Stimulated activated CD4-positive, alpha-beta T cell treated with anti-CD3 and anti-CD28 coated beads, Interleukin-1b, Interleukin-23, amount 100 ng/mL, for 24 hours (primary cell): ENCODE measurements at regions not wholly inside any gene's neighbourhood (a gene's known extent, or its start where the extent isn't known, plus 50 kb on each side); places are given as distances from the start of the nearest gene placed in this dataset.

Source experiments
- DNase-seq, 4 experiments: peaks; one replicate each; pipeline ENCODE4 v3.0.0-alpha.2; 2020; ENCODE audit warnings: low read depth in 4 of 4, low spot score in 1 of 4

DNA sequence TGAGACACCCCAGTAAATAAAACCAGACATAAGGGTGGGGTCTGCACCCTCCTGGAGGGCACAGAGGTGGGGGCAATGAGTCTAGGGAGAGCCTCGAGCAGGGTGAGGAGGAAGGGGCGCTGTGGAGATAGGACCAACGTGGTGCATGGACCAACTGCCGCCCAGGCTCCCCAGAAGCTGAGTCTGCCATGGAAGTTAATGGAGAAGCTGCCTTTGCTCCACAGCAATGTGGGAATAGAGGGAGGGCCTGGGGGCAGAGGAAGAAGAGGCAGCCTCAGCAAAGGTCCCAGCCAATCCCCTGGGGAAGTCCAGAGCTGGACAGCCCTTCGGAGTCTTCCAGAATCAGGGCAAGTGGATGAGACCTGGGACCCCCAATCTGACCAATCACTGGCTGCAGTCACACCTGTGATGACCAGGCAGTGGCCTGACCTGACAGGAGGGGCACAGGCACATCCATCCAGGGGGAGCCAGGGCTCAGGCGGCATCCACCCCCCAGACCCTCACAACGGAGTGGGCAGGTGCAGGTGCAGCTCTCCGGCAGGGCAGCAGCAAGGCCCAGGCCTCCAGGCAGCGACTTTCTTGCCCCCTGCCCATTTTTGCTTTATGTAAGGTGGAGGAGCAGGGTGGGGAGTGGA is 242.2 kb upstream of the PPP2R2D start:
- DNase-seq: no peak

DNA sequence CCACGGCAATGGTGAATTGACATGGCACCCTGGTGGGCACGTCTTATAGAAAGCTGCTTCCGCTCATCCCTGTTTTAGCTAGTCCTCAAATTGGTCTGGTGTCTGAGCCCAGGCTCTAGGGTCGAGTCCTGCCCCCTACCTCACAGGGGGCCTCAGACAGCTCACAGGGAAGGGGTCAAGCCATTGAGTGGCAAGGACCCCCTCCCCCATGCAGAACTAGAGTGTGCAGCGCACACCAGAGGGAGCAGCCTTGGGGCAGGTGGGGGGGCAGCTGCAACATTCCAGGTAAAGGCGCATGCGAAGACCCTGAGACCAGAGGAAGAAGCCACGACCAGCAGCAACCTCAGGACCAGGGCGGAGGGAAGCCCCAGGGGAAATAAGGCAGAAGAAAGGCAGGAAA is 240.4 kb upstream of the PPP2R2D start:
- no peak for DNase-seq

DNA sequence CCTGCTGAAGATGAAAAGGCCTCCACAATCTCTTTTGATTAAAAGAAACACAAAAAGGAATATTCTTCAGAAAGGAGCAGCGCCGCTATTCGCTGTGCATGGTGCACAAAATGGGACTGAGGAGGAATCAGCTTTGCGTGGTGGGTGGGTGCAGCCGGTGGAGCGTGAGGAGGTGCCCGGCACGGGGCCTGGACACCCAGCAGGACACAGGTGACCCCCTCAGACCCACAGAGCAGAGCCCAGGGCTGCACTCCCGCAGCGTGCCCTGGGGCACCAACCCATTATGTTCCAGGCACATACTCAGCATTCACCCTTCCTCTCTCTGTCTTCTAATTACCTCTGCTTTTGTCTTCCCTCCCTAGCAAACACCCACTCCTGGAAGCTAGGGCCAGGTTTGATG is 238.0 kb upstream of the PPP2R2D start:
- no peak for DNase-seq

DNA sequence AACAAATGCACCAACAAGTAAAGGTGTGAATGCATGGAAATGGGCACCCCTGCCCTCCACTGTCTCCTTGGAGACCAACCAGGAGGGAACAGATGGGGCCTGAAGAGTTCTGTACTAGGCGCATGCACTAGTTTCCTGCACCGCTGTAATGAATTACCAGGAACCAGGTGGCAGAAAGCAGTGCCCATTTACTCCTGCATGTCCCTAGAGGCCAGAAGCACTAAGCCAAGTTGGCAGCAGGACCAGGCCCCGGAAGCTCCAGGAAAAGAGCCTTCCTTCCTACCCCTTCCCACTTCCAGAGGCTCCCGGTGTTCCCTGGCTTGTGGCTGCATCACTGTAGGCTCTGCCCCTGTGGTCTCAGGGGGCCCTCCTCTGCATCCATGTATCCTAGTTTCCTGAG is 237.5 kb upstream of the PPP2R2D start:
- DNase-seq: no peak

DNA sequence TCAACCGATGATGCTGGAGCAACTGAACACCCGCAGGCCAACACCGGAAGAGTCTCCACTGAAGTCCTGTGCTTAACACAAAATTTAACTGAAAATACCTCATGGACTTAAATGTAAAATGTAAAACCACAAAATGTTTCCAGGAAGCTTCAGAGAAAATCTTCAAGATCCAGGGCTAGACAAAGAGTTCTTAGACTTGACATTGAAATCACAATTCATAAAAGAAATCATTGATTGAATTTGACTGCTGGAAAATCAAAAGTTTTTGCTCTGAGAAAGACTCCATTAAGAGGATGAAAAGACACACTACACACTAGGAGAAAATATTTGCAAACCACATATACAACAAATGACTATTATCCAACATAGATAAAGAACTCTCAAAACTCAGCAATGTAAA is 234.7 kb upstream of the PPP2R2D start:
- no peak for DNase-seq

DNA sequence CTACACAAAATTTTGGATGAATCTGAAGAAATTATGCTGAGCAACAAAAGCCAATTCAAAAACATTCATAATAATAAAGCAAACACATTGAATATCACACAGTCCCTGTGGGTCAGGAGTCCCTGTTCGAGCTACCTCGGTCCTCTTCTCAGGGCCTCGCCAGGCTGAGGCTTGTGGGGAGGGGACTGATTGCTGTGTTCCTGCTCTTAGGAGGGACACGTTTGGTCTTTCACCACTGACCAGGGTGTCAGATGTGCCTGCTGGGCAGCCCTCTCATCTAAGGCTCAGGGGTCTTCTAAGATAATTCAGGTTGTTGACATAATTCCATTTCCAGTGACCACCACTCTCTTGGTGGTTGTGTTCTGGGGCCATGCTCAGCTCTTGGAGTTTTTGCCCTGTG is 233.8 kb upstream of the PPP2R2D start:
- DNase-seq: no peak

DNA sequence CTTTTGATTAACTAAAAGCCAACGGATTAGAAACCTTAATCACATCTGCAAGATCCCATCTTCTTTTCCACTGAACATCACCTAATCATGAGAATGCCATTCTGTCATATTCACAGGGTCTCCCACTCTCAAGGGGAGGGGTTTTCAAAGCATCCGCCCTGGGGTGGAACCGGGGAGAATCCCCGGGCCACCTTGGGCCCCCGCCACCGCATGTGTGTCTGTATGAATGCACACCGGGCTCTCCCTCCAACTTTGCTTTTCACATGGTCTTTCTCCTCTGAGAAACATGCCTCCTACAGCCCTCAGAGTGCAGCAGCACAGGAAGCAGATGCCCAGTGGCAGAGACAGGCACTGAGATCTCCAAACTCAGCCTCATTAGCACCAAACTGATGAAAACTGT is 233.2 kb upstream of the PPP2R2D start:
- no peak for DNase-seq

DNA sequence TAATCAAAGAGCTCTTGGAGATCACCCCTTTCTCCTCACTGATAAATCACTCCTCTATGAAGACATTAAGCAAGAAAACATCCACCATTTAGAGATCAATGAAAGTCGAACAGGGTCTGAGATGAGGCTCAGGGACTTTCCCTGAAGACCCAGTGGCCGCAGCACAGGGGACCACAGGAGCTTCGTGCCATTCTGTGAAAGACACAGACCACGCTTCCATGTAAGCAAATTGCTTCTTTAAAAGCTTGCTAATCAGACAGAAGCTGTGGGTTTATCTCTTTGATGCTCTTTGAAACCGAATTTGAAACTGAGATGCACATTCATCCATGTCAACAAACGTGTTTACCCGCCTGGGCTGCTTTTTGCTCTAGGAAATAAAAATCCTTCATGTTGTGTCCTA is 231.9 kb upstream of the PPP2R2D start:
- DNase-seq: no peak

DNA sequence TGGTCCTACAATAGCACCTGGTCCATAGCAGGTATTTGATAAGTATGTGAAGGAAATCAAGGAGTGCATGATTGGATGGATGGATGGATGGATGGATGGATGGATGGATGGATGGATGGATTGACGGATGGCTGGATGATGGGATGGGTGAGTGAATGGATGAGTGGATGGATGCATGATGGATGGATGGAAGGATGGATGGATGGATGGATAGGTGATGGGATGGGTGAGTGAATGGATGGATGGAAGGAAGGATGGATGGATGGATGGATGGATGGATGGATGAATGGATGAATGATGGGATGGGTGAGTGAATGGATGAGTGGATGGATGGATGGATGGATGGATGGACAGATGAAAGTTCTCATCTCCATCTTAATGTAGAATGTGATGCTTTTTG is 231.0 kb upstream of the PPP2R2D start:
- no peak for DNase-seq

DNA sequence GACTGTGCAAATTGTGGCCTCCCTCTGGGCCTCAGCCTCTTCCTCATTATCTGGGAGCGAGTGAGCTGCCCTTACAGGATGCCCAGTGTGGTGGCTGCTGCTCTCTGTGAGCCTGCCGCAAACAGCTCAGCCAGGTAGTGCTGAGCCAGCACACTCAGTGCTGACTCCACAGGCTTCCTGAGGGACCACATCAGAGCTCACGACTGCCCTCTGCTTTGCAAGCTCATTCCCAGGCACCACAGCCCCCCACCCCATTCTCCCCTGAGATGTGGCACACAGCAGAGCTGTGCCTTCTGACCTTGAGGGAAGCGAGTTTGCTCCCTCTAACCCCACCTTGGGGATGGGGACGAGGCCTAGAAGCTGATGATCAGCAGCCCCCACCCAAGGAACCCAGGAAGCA is 230.5 kb upstream of the PPP2R2D start:
- no peak for DNase-seq

DNA sequence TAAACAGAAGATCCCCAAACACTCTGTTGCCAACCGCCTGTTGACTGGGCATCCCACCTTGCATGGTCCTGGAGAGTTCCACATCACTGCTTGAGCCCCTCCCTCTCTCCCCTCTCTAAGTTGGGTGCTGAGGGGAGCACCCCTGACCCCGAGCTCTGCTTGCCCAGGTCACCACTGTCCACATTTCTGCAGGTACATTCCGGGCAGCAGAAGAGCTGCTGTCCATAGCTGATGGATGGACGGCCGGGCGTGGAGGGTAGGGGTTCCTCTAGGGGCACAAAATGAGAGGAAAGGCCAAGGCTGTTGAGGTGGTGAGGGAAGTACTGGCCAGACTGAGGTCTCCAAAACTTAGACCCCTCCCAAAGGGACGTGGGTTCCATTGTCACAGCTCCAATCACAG is 227.4 kb upstream of the PPP2R2D start:
- no peak for DNase-seq

DNA sequence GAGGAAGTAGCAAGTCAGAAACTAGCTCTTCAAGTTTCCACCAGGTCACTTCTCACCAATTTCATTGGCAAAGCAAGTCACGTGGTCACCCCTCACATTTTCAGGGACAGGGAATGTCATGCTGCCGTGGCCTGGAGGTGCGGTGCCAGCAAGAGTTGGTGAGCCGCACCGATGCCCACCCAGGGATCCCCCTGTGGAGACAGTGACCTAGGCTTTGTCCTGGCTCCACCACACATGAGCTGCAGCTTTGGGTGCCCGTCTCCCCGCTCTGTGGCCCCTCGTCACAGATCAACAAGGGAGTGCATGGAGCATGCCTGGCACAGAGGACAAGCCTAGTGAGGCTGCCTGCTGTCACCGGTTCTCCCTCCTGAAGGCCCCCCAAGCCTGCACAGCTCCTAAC is 226.7 kb upstream of the PPP2R2D start:
- no peak for DNase-seq

DNA sequence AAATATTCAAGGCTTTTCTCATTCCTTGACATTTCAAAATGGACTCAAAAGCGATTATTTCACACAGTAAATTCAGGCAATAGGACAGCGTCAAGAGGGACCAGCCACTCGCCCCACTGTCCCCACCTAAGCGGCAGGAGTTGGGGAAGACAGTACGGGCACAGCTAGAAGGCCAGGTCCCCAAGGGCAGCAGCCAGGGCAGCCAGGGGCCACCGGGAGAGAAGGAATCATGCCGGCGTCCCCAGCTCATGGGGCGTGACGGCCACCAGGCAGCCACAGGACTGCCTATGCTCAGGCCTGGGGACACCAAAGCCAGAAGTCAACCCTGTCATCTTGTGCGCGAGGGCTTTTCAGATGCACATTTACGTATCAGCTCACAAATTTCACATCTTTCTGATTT is 225.7 kb upstream of the PPP2R2D start:
- no peak for DNase-seq

DNA sequence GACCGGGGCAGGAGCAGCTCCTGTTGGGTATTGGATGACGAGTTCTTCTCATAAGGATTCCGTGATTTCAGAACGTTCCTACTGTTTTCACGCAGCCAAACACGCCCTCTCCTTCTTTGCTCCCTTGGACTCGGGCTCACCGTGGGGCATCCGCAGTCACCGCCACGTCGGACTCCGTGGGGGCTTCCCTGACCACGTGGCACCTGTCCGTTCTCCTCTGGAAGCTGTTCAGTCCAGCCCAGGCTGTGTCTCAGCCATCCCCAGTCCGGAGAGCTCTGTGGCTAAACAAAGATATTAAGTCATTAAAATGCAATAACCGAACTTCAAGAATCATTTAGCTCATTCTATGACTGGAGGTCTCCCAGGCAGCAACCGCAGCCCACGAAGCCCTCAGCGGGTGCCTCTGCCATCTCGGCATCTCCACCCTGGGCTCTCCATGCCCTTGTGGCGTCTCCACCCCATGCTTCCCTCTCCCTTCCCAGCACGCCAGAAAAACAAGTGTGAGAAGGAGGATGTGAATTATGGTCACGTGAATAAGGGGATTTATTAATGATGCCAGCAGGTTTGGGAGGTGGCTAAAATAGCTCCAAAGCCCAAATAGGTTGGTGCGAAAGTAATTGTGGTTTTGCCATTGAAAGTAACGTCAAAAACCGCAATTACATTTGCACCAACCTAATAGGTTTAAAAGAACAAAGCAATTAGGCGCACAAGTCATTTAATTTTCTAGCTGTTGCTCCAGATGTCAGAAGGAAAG is 224.6 kb upstream of the PPP2R2D start:
- no peak for DNase-seq

DNA sequence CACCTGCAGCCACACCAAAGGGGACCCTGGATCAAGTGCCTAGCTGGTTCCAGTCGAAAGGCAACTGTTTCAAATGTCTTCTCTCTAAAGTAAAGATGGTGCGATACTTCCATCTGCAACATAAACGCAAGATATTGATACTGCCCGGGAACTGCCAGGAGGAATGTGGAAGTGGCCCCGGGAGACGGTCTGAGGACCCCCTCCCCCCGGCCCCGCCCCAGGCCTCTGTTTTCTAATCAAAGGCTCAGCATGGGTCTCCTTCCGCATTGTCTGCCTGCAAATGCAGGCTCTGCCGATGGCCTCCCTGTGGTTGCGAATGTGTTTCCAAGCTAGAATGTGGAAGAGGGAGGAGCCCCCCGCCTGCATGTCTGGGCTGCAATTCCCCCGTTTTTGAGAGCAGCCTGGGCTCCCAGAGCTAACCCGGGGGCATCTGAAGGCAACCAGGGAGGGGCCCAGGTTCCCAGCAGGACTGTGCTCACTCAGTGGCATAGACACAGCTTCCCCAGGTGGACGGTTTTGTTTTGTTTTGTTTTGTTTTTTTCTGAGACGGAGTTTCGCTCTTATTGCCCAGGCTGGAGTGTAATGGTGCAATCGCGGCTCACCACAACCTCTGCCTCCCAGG is 223.9 kb upstream of the PPP2R2D start:
- no peak for DNase-seq

DNA sequence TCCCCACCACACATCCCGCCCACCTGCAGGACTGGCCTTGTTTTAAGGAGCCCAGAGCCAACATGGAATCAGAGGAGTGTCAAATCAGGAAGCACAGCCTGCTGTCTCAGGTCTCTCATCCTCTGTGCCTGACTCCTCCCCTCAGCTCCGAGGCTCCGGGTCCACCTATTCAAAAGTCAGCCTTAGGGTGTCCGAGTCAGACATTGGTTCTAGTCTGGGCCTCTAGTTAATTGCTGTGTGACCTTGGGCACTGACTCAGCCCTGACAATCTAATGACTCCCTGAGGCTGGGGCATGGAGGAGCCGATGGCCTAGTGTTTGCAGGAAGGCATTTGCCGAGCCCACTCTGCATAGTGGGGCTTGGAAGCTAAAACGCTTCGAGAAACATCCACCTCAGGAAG is 223.1 kb upstream of the PPP2R2D start:
- DNase-seq: no peak

DNA sequence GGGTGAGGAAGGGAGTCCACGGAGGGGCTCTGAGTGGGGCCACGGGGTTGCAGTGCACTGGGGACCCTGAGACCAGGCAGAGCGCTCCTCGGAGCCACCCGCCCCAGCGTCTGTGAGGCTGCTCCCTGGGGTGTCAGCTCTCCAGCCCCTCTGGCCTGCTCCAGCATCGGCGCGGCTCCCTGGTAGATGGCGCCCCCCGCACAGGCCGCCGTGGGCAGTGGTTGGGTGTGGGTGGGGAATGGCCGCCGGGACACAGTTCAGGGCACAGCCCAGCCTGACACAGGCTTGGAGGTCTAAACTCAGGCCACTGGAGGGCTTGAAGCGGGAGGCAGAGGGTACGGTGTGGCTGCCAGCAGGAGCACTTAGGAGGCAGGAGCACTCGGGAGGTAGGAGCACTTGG is 222.6 kb upstream of the PPP2R2D start:
- no peak for DNase-seq

DNA sequence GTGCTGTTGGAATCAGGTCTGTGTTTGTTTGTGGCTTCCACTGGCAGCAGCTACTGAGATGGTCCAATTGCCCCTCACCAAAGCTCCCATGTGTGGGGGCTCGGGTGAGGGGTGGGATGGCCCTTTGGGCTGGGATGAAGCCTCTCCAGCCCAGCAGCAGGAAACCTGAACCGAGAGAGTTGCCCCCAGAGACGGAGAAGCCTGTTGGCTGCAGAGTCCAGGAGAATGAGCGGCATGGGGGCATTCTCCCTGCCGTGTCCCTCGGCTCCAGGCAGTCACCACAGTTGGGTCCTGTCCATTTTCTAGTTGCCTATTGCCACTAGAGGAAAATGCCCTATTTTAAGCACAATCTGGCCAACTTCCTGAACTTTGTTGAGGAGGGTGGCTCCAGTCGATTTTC is 222.2 kb upstream of the PPP2R2D start:
- DNase-seq: no peak

DNA sequence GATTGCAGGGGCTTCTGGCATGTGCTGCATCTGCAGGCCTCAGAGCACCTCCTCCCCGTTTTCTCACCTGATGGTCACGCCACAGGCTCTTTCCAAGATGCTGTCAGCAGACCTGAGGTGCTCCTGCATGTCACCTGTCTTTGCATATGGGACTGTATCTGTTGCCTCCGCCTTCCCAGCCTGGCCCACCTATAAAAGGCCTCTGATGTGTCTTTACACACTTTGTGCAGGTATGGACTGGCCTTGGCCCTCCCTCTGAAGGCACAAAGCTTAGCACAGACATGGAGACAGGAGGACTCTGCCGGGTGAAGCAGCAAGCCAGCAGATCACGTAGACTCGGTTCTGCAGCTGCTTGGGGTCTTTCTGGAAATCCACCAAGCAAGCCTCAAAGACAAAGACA is 220.9 kb upstream of the PPP2R2D start:
- DNase-seq: no peak

DNA sequence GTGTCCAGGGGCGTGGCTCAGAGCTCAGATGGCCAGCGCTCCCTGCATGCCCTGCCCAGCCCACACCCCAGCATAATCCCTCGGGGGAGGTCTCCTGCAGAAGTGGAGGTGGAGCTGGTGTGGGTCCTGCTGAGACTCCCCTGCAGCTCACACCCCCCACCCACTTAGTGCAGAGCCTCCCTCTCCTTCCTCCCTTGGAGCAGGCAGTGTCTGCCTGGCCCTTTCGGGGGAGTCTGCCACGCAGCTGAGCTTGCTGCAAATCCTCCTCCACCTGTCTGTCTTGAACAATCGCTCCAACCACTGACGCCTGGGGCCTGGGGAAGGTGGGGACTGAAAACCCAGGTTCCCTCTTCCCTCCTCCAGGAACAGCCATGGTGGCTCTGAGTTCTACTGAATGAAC is 219.7 kb upstream of the PPP2R2D start:
- DNase-seq: no peak

DNA sequence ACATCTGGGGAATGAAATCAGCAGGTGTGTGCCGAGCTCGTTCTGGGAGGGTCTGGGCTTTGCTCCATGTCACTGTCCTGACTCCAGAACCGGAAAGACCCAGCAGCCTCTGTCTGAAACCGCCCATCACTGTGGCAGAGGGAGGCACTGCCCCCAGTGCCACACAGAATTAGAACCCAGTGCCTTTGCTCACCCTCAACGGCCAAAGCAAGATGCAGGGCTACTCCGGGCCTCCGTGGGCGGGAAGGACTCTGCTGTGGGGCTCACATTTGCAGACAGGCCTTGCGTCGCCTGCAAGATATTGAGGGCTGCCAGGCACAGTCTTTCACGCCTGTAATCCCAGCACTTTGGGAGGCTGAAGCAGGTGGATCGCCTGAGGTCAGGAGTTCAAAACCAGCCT is 219.2 kb upstream of the PPP2R2D start:
- no peak for DNase-seq

DNA sequence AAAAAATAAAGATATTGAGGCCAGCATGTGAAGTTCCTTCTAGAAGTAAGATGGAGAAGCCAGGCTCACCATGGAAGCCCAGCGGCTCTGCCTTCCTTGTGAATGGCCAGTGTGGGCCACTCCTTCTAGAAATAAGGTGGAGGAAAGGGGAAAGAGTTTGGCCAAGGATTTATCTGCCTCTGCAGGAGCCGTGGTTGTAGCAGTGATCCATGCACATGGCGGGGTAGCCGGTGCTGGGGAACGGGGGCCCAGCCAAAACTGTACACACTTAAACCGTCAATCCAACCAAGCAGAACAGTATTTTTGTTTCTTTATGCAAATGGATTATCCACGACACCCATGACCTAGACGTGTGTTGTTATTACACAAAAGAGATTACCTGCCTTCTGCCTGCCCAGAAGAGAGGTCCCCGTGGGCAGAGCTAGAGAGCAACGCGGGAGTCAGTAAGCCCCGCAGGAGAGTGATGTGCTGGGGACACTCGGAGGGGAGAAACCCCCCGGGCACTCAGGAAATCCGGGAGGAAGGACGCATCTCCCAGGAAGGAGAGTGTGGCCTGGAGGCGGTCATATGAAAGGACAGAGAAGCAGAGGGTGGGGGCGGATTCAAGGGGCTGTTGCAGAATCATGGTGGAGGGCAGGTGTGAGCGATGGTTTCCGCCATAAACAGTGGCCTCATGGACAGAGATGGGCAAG is 218.4 kb upstream of the PPP2R2D start:
- no peak for DNase-seq
